Kidney tubule cell (primary cell): ENCODE measurements at regions not wholly inside any gene's neighbourhood (a gene's known extent, or its start where the extent isn't known, plus 50 kb on each side); places are given as distances from the start of the nearest gene placed in this dataset.

Experiments
- DNase-seq: peaks from one replicate; pipeline ENCODE4 v3.0.0-alpha.2; 2018; ENCODE audit warnings: low spot score

DNA sequence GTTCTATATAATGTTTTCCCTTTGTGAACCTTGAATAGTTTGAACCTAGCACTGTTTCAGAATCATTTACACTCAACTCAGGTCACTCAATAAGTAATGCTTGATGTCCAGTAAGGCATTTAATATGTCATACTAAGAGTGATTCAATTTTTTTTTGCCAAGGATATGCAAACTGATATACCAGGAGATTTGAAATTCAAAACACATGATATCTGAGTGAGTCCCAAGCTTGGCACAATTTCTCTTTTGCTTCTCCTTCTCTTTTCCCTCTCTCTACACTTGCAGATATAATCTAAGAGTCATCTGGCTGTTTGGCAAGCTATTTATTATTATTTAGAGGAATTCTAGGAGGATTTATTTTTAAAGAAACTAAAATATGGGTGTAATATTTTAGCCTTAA is 61.6 kb upstream of the SPAG17 start:
- DNase-seq, result no peak

DNA sequence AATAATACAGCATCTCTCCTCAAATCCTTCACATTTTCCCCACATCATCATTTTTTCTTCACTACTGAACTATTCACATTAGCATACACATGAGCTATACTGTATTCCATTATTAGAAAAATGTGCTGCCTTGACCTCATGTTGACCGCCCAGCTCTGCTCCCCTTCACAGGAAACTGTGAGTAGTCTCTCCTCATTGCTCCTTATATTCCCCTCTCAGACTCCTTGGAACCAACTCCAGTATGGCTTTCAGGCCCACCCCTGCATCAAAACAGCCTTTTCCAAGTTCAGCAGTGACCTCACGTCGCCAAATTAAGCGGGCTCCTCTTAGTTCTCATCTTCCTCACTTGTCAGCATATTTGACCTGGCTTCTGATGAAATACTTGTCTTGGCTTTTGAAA is 59.2 kb upstream of the SPAG17 start:
- no peak for DNase-seq

DNA sequence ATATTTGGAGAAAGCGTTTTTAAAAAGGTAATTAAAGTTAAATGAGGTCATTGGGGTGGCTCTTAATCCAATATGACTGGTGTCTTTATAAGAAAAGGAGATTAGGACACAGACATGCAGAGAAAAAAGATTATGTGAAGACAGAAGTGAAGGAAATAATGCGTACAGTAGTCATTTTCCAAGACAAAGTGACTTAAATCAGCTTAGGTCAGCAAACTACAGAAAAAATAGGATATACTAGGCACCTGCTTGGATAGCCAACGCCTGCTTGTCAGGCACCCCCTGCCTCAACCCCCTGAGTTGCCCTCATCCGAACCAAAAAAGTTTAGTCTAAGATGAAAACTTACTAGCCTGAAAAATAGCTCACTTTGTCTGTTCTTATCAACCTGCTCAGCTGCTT is 58.2 kb upstream of the SPAG17 start:
- no peak for DNase-seq
